ENCODE measurements at regions not wholly inside any gene's neighbourhood (a gene's known extent, or its start where the extent isn't known, plus 50 kb on each side); places are given as distances from the start of the nearest gene placed in this dataset.

DNA sequence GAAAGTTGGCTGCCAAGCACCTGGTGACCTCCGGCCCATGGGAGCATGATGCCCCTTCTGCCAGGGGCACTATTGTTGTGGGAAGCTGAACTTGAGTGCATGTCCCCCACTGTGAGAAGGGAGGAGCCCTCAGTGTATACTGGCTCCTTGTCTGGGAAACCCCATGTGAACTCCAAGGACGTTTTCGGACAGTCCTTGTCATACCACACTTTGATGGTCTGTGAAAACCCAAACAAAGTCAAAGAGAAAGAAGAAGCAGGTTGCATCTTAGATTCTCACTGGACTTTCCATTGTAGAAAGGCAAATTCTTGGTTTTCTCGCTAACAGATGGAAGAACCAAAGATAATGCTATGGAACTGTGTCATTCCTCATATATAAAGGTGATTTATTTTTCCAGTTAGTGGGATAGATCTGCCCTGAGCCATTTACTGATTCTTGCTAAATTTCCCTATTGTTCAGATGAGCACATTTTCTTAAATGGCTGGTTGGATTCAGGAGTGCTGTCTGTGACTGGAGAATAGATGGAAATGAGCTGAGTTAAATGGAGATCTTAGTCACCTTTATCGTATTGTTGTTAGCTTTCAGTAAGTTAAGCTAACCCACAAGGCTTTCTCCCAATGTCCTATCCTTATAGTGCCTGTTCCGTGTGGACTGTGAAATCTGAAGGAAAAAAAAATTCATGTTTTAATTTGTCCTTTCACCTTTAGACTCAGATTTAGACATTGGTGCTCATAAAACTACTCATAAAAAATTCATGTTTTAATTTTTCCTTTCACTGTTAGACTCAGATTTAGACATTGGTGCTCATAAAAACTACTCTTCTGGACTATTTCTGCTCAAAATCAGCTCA, 166.6 kb downstream of the ACTR3 start:
- ChIA-PET CTCF (ENCODE audit: low intra/inter-chr PET ratio, low total read pairs) (no interaction called here), POLR2A (no interaction called here)
- no peak overlapping the region for H3K4me3 ChIP-seq (replicated peaks in 1 of 3; ENCODE audit: insufficient read depth in 1 of 3, low read depth in 2 of 3, low read length in 3 of 3)
- DNase-seq (ENCODE audit: low spot score) (no peak), FAIRE-seq (no peak), ATAC-seq (no peak)
- no peaks in the 10 kb centered on the region for H3K4me1 ChIP-seq (ENCODE audit: insufficient read depth, low read length)
- BruUV-seq (replicated peaks): no TSS peak
- H3K27me3 ChIP-seq (ENCODE audit: control insufficient read depth in 1 of 2, insufficient read depth in 2 of 2, low read length in 2 of 2): peaks cover 0 to 25% of the 10 kb centered on the region in 2 experiments; a peak in 3 of 5 replicates
- in situ Hi-C loops (cut with HindIII; ENCODE audit: extremely low pct_ligation_motif_present, low pct_unique_long_range_greater_than_20kb) (no loop called here), intact Hi-C loops (cut with micrococcal nuclease; ENCODE audit: unreplicated experiment) (no loop called here)
- H3K79me2 ChIP-seq (ENCODE audit: insufficient read depth, low read length): no peaks in the 10 kb centered on the region
- no peaks in the 10 kb centered on the region for H3K9me3 ChIP-seq (ENCODE audit: low read length)
- no peaks in the 10 kb centered on the region for H4K20me1 ChIP-seq (ENCODE audit: insufficient read depth, low read length)
- H2AFZ ChIP-seq (ENCODE audit: low read length): no peak overlapping the region
- H3K27ac ChIP-seq (ENCODE audit: extremely low read length, insufficient read depth, low read length): no peak overlapping the region
- no peak overlapping the region for H3K4me2 ChIP-seq (ENCODE audit: low read depth, low read length)
- H3K36me3 ChIP-seq (replicated peaks in 1 of 2; ENCODE audit: control insufficient read depth in 1 of 2, insufficient read depth in 2 of 2, low read length in 2 of 2): no peaks in the 10 kb centered on the region
- 11% methylated on average over 6 of the region's 6 CpGs for WGBS (ENCODE audit: low lambda C conversion rate)
- H3K9ac ChIP-seq (ENCODE audit: insufficient read depth, low read depth, low read length): no peak overlapping the region
- TF ChIP-seq PRPF4 (IDR thresholded peaks at IDR 0.05; ENCODE audit: low read depth, low read length, poor library complexity, severe bottlenecking): no peak
- TF ChIP-seq NCOR1 (IDR thresholded peaks at IDR 0.05; ENCODE audit: borderline replicate concordance, low read length): no peak
- no peak for TF ChIP-seq SRY (CRISPR knock-in tag; IDR thresholded peaks at IDR 0.05)
- no peak for TF ChIP-seq ONECUT2 (CRISPR knock-in tag; IDR thresholded peaks at IDR 0.05)
- no peak for TF ChIP-seq KLF16 (CRISPR knock-in tag; IDR thresholded peaks at IDR 0.05)
- TF ChIP-seq FOXO1 (CRISPR knock-in tag; IDR thresholded peaks at IDR 0.05): no peak
- no peak for TF ChIP-seq FOXA3 (CRISPR knock-in tag; IDR thresholded peaks at IDR 0.05)
- no peak for TF ChIP-seq ZBTB3 (CRISPR knock-in tag; IDR thresholded peaks at IDR 0.05; ENCODE audit: borderline replicate concordance, low read depth)
- TF ChIP-seq RERE (CRISPR knock-in tag; IDR thresholded peaks at IDR 0.05; ENCODE audit: low read depth): no peak
- no peak for TF ChIP-seq NFKBIZ (CRISPR knock-in tag; IDR thresholded peaks at IDR 0.05)
- no peak for TF ChIP-seq SNAI1 (CRISPR knock-in tag; IDR thresholded peaks at IDR 0.05; ENCODE audit: borderline replicate concordance)
- TF ChIP-seq GFI1 (CRISPR knock-in tag; IDR thresholded peaks at IDR 0.05; ENCODE audit: borderline replicate concordance): no peak
- TF ChIP-seq, protein P1, sequence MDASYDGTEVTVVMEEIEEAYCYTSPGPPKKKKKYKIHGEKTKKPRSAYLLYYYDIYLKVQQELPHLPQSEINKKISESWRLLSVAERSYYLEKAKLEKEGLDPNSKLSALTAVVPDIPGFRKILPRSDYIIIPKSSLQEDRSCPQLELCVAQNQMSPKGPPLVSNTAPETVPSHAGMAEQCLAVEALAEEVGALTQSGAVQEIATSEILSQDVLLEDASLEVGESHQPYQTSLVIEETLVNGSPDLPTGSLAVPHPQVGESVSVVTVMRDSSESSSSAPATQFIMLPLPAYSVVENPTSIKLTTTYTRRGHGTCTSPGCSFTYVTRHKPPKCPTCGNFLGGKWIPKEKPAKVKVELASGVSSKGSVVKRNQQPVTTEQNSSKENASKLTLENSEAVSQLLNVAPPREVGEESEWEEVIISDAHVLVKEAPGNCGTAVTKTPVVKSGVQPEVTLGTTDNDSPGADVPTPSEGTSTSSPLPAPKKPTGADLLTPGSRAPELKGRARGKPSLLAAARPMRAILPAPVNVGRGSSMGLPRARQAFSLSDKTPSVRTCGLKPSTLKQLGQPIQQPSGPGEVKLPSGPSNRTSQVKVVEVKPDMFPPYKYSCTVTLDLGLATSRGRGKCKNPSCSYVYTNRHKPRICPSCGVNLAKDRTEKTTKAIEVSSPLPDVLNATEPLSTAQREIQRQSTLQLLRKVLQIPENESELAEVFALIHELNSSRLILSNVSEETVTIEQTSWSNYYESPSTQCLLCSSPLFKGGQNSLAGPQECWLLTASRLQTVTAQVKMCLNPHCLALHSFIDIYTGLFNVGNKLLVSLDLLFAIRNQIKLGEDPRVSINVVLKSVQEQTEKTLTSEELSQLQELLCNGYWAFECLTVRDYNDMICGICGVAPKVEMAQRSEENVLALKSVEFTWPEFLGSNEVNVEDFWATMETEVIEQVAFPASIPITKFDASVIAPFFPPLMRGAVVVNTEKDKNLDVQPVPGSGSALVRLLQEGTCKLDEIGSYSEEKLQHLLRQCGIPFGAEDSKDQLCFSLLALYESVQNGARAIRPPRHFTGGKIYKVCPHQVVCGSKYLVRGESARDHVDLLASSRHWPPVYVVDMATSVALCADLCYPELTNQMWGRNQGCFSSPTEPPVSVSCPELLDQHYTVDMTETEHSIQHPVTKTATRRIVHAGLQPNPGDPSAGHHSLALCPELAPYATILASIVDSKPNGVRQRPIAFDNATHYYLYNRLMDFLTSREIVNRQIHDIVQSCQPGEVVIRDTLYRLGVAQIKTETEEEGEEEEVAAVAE (CRISPR knock-in tag; IDR thresholded peaks at IDR 0.05; ENCODE audit: borderline replicate concordance): no peak
- TF ChIP-seq ZNF816 (CRISPR knock-in tag; IDR thresholded peaks at IDR 0.05; ENCODE audit: borderline replicate concordance): no peak
- TF ChIP-seq HNRNPUL1 (IDR thresholded peaks at IDR 0.05; ENCODE audit: low read depth, low read length): no peak
- TF ChIP-seq CEBPG (CRISPR knock-in tag; IDR thresholded peaks at IDR 0.05): no peak
